H9 (cell line): ENCODE measurements at regions not wholly inside any gene's neighbourhood (a gene's known extent, or its start where the extent isn't known, plus 50 kb on each side); places are given as distances from the start of the nearest gene placed in this dataset.

ENCODE experiments used
- DNase-seq: peaks from one replicate; pipeline ENCODE4 v3.0.0-alpha.2; 2017
- H2AFZ ChIP-seq: one replicate; pipeline ENCODE4 v1.6.1; 2013; ENCODE audit warnings: mild to moderate bottlenecking, low read length, control low read depth, moderate library complexity
- H2AK5ac ChIP-seq: 2 replicates; pipeline ENCODE4 v1.6.1; 2013; ENCODE audit warnings: low read length, control low read depth, mixed read lengths; ENCODE audit not compliant: insufficient read length
- H2BK120ac ChIP-seq: one replicate; pipeline ENCODE4 v1.6.1; 2013; ENCODE audit warnings: low read depth, mild to moderate bottlenecking, low read length, control low read depth, inconsistent platforms; ENCODE audit not compliant: poor library complexity, severe bottlenecking
- H2BK12ac ChIP-seq: 2 replicates; pipeline ENCODE4 v1.6.1; 2013; ENCODE audit warnings: low read length, control low read depth, mixed read lengths, low read depth; ENCODE audit not compliant: insufficient read length
- H2BK15ac ChIP-seq: 2 replicates; pipeline ENCODE4 v1.6.1; 2013; ENCODE audit warnings: low read depth, low read length, control low read depth
- H2BK20ac ChIP-seq: one replicate; pipeline ENCODE4 v1.6.1; 2013; ENCODE audit warnings: low read depth, mild to moderate bottlenecking, low read length, control low read depth, inconsistent platforms; ENCODE audit not compliant: poor library complexity, severe bottlenecking
- H2BK5ac ChIP-seq: 2 replicates; pipeline ENCODE4 v1.6.1; 2013; ENCODE audit warnings: low read length, control low read depth, mixed read lengths; ENCODE audit not compliant: insufficient read length
- H3K14ac ChIP-seq: 2 replicates; pipeline ENCODE4 v1.6.1; 2013; ENCODE audit warnings: low read length, control low read depth; ENCODE audit not compliant: insufficient read depth
- H3K18ac ChIP-seq: 2 replicates; pipeline ENCODE4 v1.6.1; 2013; ENCODE audit warnings: low read depth, mild to moderate bottlenecking, mixed read lengths, low read length, control low read depth; ENCODE audit not compliant: insufficient read length
- H3K23ac ChIP-seq: 2 replicates; pipeline ENCODE4 v1.6.1; 2013; ENCODE audit warnings: low read length, control low read depth, mixed read lengths, low read depth; ENCODE audit not compliant: insufficient read length
- H3K23me2 ChIP-seq: 2 replicates; pipeline ENCODE4 v1.6.1; 2013; ENCODE audit warnings: low read depth, mild to moderate bottlenecking, mixed read lengths, low read length, control low read depth; ENCODE audit not compliant: insufficient read length, poor library complexity, severe bottlenecking
- H3K27ac ChIP-seq: 2 replicates; pipeline ENCODE4 v1.5.1; 2013; ENCODE audit warnings: low read length, control low read depth, mixed read lengths, low read depth; ENCODE audit not compliant: insufficient read length
- H3K27me3 ChIP-seq: 2 replicates; pipeline ENCODE4 v1.6.1; 2013; ENCODE audit warnings: low read length, control low read depth, inconsistent platforms; ENCODE audit not compliant: insufficient read depth
- H3K4ac ChIP-seq: 2 replicates; pipeline ENCODE4 v1.6.1; 2013; ENCODE audit warnings: low read depth, mild to moderate bottlenecking, control low read depth, inconsistent platforms, low read length, moderate library complexity
- H3K4me1 ChIP-seq: 2 replicates; pipeline ENCODE4 v1.6.1; 2013; ENCODE audit warnings: low read length, control low read depth, inconsistent platforms; ENCODE audit not compliant: insufficient read depth
- H3K4me2 ChIP-seq: 2 replicates; pipeline ENCODE4 v1.6.1; 2013; ENCODE audit warnings: low read length, control low read depth, mixed read lengths; ENCODE audit not compliant: insufficient read length, insufficient read depth
- H3K56ac ChIP-seq: 2 replicates; pipeline ENCODE4 v1.6.1; 2013; ENCODE audit warnings: low read depth, mild to moderate bottlenecking, mixed read lengths, low read length, control low read depth; ENCODE audit not compliant: insufficient read length
- H3K79me1 ChIP-seq: 2 replicates; pipeline ENCODE4 v1.6.1; 2013; ENCODE audit warnings: low read depth, mild to moderate bottlenecking, moderate library complexity, low read length, control low read depth, inconsistent platforms; ENCODE audit not compliant: insufficient read depth, poor library complexity, severe bottlenecking
- H3K79me2 ChIP-seq: 2 replicates; pipeline ENCODE4 v1.6.1; 2013; ENCODE audit warnings: low read length, control low read depth, inconsistent platforms; ENCODE audit not compliant: insufficient read depth
- H3K9ac ChIP-seq: 2 replicates; pipeline ENCODE4 v1.6.1; 2013; ENCODE audit warnings: low read length, control low read depth, mixed read lengths; ENCODE audit not compliant: insufficient read length; ENCODE audit errors: extremely low read depth
- H3K9me3 ChIP-seq: one replicate; pipeline ENCODE4 v1.6.1; 2013; ENCODE audit warnings: low read depth, low read length, inconsistent platforms; ENCODE audit not compliant: control insufficient read depth
- H3T11ph ChIP-seq: one replicate; pipeline ENCODE4 v1.6.1; 2013; ENCODE audit warnings: mild to moderate bottlenecking, low read length, control low read depth, inconsistent platforms
- H4K20me1 ChIP-seq: one replicate; pipeline ENCODE4 v1.6.1; 2013; ENCODE audit not compliant: control insufficient read depth, insufficient read length, insufficient read depth
- H4K5ac ChIP-seq: 2 replicates; pipeline ENCODE4 v1.6.1; 2013; ENCODE audit warnings: low read depth, mild to moderate bottlenecking, mixed read lengths, low read length, control low read depth; ENCODE audit not compliant: insufficient read length
- H4K8ac ChIP-seq: replicated peaks from 2 replicates; pipeline ENCODE4 v1.6.1; 2013; ENCODE audit warnings: low read length, control low read depth, mixed read lengths, low read depth; ENCODE audit not compliant: insufficient read length
- H4K91ac ChIP-seq: 2 replicates; pipeline ENCODE4 v1.6.1; 2013; ENCODE audit warnings: low read depth, mild to moderate bottlenecking, moderate library complexity, mixed read lengths, low read length, control low read depth; ENCODE audit not compliant: insufficient read length
- H3K27ac Mint-ChIP-seq, 3 experiments: 2 replicates in 2 of 3; 3 replicates in 1 of 3; pipeline ENCODE4 v1.8.0; 2020 to 2021; ENCODE audit warnings: mixed read lengths in 3 of 3, mild to moderate bottlenecking in 1 of 3, moderate library complexity in 1 of 3
- H3K27me3 Mint-ChIP-seq: 2 replicates; pipeline ENCODE4 v1.8.0; 2021; ENCODE audit warnings: low read depth, mild to moderate bottlenecking, moderate library complexity, mixed read lengths
- H3K36me3 Mint-ChIP-seq, 3 experiments: 2 replicates in 2 of 3; 3 replicates in 1 of 3; pipeline ENCODE4 v1.8.0; 2020 to 2021; ENCODE audit warnings: low read depth in 3 of 3, mixed read lengths in 3 of 3; ENCODE audit not compliant: insufficient read depth in 1 of 3
- H3K4me1 Mint-ChIP-seq, 2 experiments: 2 replicates each; pipeline ENCODE4 v1.8.0; 2020; ENCODE audit warnings: mixed read lengths in 2 of 2
- H3K4me3 Mint-ChIP-seq, 2 experiments: 2 replicates in 1 of 2; 3 replicates in 1 of 2; pipeline ENCODE4 v1.8.0; 2020 to 2021; ENCODE audit warnings: mild to moderate bottlenecking in 2 of 2, mixed read lengths in 2 of 2, moderate library complexity in 1 of 2
- H3K9me3 Mint-ChIP-seq, 2 experiments: 2 replicates in 1 of 2; 3 replicates in 1 of 2; pipeline ENCODE4 v1.8.0; 2020; ENCODE audit warnings: mild to moderate bottlenecking in 2 of 2, mixed read lengths in 2 of 2, moderate library complexity in 1 of 2
- CTCF ChIP-seq: fragments of 200-600 bp; sonication (generic); conservative IDR thresholded peaks from 3 replicates; pipeline ENCODE4 v1.8.0; 2021; ENCODE audit warnings: antibody characterized with exemption, mild to moderate bottlenecking
- WGBS: extraction: QIAGEN DNeasy Blood & Tissue Kit; methylation state at CpG from one replicate; pipeline ENCODE4 v1.1.7; 2013; ENCODE audit warnings: missing lambda C conversion rate, low lambda C conversion rate, mixed read lengths; ENCODE audit not compliant: insufficient read length; ENCODE audit errors: extremely low coverage; 5-methylcytosine and 5-hydroxymethylcytosine counted together

- no peak overlapping the region for H2BK120ac ChIP-seq
- H3K9ac ChIP-seq: no peak overlapping the region
- peaks cover 0 to 2% of the 10 kb centered on the region in 2 experiments; a peak in 1 of 5 replicates for H3K9me3 Mint-ChIP-seq
- no peak overlapping the region for H3K18ac ChIP-seq
- no peak for DNase-seq
- H3K4me2 ChIP-seq: no peak overlapping the region
- no peaks in the 10 kb centered on the region for H3K79me2 ChIP-seq
- no peak overlapping the region for H2AFZ ChIP-seq
- no peak overlapping the region for H3K4me3 Mint-ChIP-seq
- H3K14ac ChIP-seq: no peak overlapping the region
- H3K27me3 Mint-ChIP-seq: peaks cover 8% of the 10 kb centered on the region; the same call in 1 of the 2 replicates
- H3K27ac ChIP-seq: no peak overlapping the region
- H3K23me2 ChIP-seq: no peaks in the 10 kb centered on the region
- H3K4me1 ChIP-seq: no peaks in the 10 kb centered on the region; the same call in 1 of the 2 replicates
- no peak overlapping the region for H4K91ac ChIP-seq
- no peak overlapping the region for H3K23ac ChIP-seq
- WGBS: no CpG with 5 or more reads among the region's 1 CpG
- TF ChIP-seq CTCF: no peak
- H2BK5ac ChIP-seq: no peak overlapping the region
- no peak overlapping the region for H3K56ac ChIP-seq
- no peaks in the 10 kb centered on the region for H4K20me1 ChIP-seq
- H3K79me1 ChIP-seq: no peaks in the 10 kb centered on the region
- H3T11ph ChIP-seq: no peak overlapping the region
- H2AK5ac ChIP-seq: no peak overlapping the region
- peaks cover 6% of the 10 kb centered on the region in 2 experiments for H3K4me1 Mint-ChIP-seq
- no peak overlapping the region for H2BK20ac ChIP-seq
- H3K4ac ChIP-seq: no peak overlapping the region
- H3K27ac Mint-ChIP-seq: no peak overlapping the region
- no peak overlapping the region for H4K8ac ChIP-seq
- H2BK15ac ChIP-seq: no peak overlapping the region
- no peak overlapping the region for H4K5ac ChIP-seq
- H3K36me3 Mint-ChIP-seq: peaks cover 0 to 5% (median 2%) of the 10 kb centered on the region in 3 experiments; a peak in 2 of 7 replicates
- no peaks in the 10 kb centered on the region for H3K9me3 ChIP-seq
- no peak overlapping the region for H2BK12ac ChIP-seq
- no peaks in the 10 kb centered on the region for H3K27me3 ChIP-seq
These were observed 122.6 kb downstream of the POSTN start for GRCh38 chr13:37475966-37476365.
